T follicular helper cell (primary cell): ENCODE measurements at regions not wholly inside any gene's neighbourhood (a gene's known extent, or its start where the extent isn't known, plus 50 kb on each side); places are given as distances from the start of the nearest gene placed in this dataset.
"Not testable (repeated sequence)": the region's sequence is repeated elsewhere in the genome, so short reads cannot be mapped to it uniquely, and the experiment has no call there.

Source experiments
- DNase-seq: peaks from one replicate; pipeline ENCODE4 v3.0.0-alpha.2; 2020; ENCODE audit warnings: low read depth

- DNase-seq = no peak
Measured at GRCh38 chr7:98728555-98728954, 111.5 kb downstream of the NPTX2 start.

DNA sequence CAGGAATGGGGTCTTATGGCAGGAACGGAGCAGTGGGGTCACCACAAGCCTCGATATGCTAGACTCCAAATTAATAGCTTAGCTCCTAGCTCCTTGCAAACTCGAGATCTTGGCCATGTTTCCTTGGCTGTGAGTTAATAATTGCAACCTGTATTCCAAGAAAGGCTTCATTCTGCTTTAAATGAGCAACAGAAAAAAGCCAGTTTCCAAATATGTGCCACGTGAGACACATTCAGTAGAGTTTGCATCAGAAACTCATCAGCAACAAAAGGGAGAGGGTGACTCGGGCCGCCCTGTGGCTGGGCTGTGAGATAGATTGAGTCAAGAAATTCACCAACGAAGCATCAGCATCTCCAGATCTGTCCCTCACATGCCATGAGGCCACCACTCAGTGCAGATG, 112.0 kb downstream of the NPTX2 start:
- DNase-seq = no peak

- no peak for DNase-seq
Measured at GRCh38 chr7:98730326-98730725, 113.2 kb downstream of the NPTX2 start.

GRCh38 chr7:98731651-98732050, 114.6 kb downstream of the NPTX2 start:
- DNase-seq = no peak

- no peak for DNase-seq
Measured at GRCh38 chr7:98733036-98733435, 116.0 kb downstream of the NPTX2 start.

GRCh38 chr7:98735801-98736200, 118.7 kb downstream of the NPTX2 start:
- DNase-seq = no peak

- DNase-seq = not testable (repeated sequence)
Measured at GRCh38 chr7:98736461-98736860, 119.4 kb downstream of the NPTX2 start.

DNA sequence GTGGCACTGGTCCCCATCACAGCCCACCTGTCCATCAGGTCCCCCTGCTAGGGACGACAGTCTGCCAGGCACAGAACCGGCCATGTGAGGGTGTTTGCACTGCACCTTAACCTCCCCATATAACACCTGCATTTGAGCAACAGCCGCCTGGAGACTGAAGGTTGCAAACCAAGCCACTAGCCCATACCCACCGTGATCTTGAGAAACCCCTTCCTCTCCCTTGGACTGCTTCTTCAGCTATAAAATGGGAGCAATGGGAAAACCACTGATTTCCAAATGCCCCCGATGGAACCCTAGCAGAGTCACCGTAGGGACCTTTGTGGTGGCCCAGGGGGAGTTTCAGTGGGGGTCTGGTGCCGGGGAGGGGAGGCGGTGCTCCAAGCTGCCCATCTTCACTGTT, 120.1 kb downstream of the NPTX2 start:
- DNase-seq = no peak

DNA sequence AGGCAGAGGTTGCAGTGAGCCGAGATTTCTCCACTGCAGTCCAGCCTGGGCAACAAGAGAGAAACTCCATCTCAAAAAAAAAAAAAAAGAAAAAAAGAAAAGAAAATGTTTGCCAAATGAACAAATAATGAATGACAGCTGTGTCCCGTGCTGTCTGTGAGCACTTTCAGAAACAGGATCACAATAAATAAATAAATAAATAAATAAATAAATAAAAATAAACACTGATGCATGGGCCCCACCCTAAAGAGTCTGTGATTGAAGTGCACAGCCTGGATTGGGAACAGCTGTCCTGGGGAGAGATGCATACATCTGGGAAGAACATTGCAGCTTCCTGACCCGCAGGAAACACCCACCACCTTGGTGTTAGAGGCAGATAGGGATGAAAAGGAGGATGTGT, 123.6 kb downstream of the NPTX2 start:
- no peak for DNase-seq

DNA sequence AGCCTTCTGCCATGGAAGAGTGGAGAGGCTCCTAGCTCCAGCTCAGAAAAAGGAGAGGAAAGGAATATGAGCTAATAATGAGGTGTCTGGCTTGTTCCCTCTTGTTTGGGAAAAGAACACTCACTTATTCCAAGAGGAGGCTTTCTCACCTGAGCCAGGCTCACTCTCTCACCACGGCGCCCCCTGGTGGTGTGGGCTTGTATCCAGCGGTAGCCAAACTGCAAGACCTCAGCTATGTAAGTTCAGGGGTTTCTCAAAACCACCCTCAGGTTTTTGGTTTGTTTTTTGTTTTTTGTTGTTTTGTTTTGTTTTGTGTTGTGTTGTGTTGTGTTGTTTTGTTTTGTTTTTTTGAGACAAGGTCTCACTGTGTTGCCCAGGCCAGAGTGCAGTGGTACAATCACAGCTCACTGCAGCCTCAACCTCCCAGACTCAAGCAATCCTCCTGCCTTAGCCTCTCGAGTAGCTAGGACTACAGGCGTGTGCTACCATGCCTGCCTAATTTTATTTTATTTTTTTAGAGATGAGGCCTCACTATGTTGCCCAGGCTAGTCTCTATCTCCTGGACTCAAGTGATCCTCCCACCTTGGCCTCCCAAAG, 124.0 kb downstream of the TMEM130 start:
- DNase-seq = peak; percentile 51

- no peak for DNase-seq
Measured at GRCh38 chr7:98748090-98748489, 121.7 kb downstream of the TMEM130 start.

DNA sequence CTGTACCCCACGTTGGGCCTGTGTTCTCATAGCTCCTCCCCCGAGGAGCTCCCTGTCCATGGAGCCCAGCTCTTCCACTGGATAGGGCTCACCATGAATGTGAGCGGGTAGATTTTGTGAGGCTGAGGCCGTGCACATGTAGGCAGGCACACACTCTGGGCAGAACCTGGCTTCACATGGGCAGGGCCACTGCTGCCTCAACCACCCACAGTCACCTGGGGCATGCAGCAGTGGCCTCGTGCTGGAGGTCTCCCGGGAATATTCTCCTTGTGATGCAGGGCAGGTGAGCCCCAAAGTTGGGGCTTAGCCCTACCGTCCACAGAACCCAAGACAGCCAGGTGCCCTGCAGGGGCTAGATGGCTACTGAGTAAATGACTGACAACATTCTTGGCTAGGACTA, 116.6 kb downstream of the TMEM130 start:
- no peak for DNase-seq

- no peak for DNase-seq
Measured at GRCh38 chr7:98753989-98754479, 115.8 kb downstream of the TMEM130 start.

- DNase-seq = no peak
Measured at GRCh38 chr7:98755138-98755898, 114.5 kb downstream of the TMEM130 start.

DNA sequence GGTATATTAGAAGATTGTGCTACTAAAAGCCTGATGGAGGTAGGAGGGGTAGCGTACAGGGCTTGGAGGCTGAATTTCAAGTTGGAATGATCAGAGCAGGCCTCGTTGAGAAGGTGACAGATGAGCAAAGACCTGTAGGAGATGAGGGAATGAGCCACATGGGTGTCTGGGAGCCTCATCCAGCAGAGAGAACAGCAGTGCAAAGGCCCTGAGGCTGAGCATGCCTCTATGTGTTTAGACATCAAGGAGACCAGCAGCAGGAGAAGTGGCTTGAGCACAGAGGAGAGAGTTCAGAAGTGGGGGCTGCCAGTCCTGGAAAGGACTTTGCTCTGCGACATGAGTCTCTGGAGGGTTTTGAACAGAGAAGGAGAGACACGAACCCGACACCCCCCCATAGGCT, 111.7 kb downstream of the TMEM130 start:
- no peak for DNase-seq

GRCh38 chr7:98760201-98760651, 109.6 kb downstream of the TMEM130 start:
- no peak for DNase-seq

DNA sequence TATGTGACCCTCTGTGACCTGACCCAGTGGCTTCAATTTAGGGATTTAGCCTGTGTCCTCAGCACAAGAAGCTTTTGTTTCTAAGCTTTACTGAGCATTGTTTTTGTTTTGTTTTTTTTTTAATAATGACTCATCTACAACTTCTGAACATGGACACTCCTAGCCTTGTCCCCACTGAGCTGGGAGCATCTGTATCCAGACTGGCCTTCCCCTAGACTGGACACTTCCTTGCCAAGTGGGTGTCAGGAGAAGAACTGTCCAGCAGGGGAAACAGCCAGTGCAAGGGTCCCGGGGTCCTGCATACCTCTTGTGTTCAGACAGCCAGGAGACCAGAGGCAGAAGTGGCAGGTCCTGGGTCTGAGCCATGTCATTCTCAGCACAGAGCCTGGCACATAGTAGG, 108.6 kb downstream of the TMEM130 start:
- DNase-seq = no peak

GRCh38 chr7:98762620-98763019, 107.2 kb downstream of the TMEM130 start:
- no peak for DNase-seq

DNA sequence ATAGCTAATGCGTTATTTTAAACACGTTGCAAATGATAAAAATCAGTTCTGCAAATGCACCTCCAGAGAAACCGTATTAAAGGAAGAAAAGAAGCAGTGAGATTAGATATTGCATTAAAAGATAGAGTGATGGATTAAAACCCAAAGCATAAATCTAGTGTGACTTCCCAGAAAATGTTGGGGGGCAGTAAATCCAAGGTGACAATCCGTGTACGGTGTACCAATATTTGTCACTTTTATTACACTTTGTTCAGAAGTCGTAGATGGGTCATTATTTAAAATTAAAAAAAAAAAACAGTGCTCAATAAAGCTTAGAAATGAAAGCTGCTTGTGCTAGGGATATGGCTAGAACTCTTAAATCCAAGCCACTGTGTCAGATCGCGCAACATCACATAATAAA, 106.4 kb downstream of the TMEM130 start:
- DNase-seq = no peak

DNA sequence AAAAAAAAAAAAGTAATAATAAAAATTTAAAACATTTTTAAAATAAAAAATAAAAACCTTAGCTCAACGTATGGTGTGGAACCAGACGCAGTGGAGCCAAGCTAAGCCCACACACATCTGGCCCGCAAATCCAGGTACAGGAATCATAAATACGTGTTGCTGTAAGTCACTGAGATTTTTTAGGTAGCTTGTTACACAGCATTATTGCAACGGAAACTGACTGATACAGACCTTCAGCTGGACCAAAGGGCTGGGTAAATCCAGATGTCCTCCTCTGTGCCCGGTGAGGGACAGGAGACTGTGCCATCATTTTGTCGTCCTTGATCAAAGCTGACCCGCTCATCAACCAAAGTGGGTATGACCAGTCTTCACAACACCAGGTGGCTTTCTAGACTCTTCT, 104.9 kb downstream of the TMEM130 start:
- DNase-seq = no peak

- not testable (repeated sequence) for DNase-seq
Measured at GRCh38 chr7:98770085-98770484, 99.7 kb downstream of the TMEM130 start.

DNA sequence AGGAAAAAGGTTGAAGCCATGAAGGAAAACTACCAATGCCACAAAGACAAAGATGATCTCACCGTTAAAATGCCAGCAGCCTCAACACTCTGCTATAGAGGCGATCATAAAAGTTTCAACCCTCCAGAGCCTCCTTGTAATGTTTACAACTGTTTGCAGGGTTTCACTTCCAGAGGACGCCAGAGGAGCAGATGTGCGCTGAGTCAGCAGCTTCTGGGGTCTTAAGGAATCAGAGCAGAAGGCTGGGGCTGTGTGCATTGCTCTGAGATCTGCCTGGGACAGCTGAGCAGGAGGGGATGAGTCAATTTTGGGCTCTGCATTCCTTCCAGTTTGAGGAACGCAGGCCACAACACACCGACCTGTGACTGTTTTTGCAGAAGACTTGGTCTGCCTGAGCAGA, 98.3 kb downstream of the TMEM130 start:
- no peak for DNase-seq

GRCh38 chr7:98771941-98772603, 97.7 kb downstream of the TMEM130 start:
- DNase-seq = no peak
